ENCODE measurements at regions not wholly inside any gene's neighbourhood (a gene's known extent, or its start where the extent isn't known, plus 50 kb on each side); places are given as distances from the start of the nearest gene placed in this dataset.
"Not testable (repeated sequence)": the region's sequence is repeated elsewhere in the genome, so short reads cannot be mapped to it uniquely, and the experiment has no call there.

DNA sequence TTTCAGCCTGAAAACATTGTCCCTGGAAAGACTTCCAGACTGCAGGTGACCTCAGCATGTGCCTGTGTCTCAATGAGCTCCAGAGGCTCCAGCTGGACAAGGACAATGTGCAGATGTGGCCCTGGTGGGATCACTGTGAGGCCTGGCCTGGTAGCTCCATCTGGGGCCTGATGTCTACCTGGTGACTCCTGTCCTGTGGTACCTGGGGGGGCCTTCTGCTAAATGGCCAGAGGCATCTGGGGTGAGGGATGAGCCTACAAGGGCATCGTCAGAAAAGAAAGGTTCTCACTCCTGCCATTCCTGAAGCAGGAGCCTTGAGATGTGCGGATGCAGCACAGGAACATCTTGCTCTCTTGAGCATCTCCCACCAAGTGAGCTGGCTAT, 1494.0 kb upstream of the TPTE start:
- intact Hi-C loops (cut with DNase I; ENCODE audit: low total_unique reads); H3K36me3 ChIP-seq; H3K27me3 ChIP-seq; H3K4me3 ChIP-seq; H3K4me1 ChIP-seq; DNase-seq; H3K27ac ChIP-seq: not testable (repeated sequence)
- 21 to 80% (median 71%) methylated on average over 2 of the region's 2 CpGs for WGBS, 5 donors
- H3K9me3 ChIP-seq: peaks cover 0 to 21% (median 4%) of the 10 kb centered on the region in 4 donors

DNA sequence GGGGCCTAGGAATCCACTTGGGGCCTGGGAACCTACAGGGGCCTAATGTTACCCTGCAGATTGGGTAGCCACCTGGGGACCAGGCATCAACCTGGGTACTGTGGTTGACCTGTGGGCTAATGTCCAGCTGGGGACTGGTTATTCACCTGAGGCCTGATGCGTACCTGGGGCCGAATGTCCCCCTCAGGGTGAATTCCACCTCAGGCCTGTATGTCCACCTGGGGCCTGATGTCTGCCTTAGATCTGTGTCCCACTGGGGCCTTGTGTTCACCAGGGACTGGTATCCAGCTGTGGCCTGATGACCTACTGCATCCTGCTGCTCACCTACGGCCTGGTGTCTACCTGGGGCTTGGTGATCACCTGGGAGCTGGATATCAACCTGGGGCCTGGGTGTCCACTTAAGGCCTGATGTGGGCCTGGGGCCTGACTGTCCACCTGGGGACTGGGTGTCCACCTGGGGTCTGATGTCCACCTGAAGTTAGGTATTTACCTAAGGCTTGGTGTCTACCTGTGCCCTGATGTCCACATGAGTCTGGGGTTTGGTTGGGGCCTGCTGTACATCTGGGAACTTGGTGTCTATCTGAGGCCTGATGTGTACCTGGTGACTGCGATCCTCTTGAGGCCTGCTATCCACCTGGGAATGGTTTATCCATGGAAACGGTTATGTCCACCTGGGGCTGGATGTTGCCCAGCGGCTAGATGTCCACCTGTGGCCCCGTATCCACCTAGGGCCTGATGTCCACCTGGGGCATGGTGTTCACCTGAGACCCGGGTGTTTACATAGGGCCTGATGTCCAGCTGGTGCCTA, 1492.6 kb upstream of the TPTE start:
- H3K4me1 ChIP-seq; DNase-seq; H3K4me3 ChIP-seq; H3K27me3 ChIP-seq; H3K27ac ChIP-seq; intact Hi-C loops (cut with DNase I; ENCODE audit: low total_unique reads); H3K36me3 ChIP-seq: not testable (repeated sequence)
- peaks cover 0 to 21% (median 4%) of the 10 kb centered on the region in 4 donors for H3K9me3 ChIP-seq
- 69 to 81% (median 78%) methylated on average over 8 of the region's 8 CpGs for WGBS, 5 donors

DNA sequence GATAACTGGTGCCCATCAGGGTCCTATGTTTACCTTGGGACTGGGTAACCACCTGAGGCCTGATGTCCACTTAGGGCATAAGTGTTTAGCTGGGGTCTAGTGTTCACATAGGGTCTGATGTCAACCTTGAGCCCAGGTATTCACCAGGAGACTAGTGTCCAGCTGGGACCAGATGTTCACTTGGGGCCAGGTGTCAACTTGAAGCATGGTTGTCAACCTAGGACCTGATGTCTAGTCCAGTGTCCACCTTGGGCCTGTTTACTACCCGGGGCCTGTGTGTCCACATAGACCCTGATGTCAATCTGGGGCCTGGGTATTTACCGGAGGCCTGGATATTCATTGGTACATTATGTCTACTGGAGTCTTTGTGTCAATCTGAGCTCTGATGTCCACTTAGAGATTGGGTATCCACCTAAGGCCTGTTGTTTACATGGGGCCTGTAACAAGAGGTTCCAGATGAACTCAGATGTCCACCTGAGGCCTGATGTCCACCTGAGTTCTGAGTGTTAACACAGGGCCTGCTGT, 1491.2 kb upstream of the TPTE start:
- H3K36me3 ChIP-seq; DNase-seq; H3K4me3 ChIP-seq; H3K27me3 ChIP-seq; H3K4me1 ChIP-seq; H3K27ac ChIP-seq; intact Hi-C loops (cut with DNase I; ENCODE audit: low total_unique reads): not testable (repeated sequence)
- 56 to 80% (median 64%) methylated on average over 2 of the region's 2 CpGs for WGBS, 5 donors
- peaks cover 0 to 28% (median 4%) of the 10 kb centered on the region in 4 donors for H3K9me3 ChIP-seq

DNA sequence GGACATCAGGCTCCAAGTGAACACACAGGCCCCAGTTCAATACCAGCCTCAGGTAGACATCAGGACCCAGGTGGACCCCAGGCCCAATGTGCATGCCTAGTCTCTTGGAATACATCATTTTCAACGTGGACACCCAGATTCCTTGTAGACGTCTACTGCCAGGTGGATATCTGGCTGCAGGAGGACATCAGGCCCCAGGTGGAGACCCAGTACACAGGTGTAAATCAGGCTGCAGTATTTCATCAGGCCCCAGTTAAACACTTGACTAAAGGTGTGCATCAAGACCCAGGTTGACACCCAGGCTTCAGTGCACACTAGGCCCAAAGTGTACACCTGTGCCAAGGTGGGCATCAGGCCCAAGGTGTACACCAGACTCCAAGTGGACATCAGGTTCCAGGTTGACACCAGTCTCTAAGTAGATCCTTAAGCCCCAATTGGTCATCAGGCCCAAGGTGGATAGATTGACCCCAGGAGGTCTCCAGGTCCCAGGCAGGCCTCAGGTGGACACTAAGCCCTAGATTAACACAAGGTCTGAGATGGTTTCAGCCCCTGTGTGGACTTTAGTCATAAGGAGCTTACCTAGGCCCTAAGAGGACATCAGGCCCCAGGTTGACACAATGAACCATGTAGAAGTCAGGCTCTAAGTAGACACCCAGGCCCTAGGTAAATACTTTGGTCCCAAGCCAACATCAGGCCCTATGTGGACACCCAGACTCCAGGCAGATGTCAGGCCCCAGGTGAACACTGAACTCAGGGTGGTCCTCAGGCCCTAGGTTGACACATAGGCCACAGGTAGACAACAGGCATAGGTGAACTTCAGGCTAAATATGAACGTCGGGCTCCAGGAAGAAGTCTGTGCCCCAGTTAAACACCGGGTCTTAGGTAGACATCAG, 1489.7 kb upstream of the TPTE start:
- DNase-seq; H3K27me3 ChIP-seq; H3K36me3 ChIP-seq; intact Hi-C loops (cut with DNase I; ENCODE audit: low total_unique reads); H3K4me1 ChIP-seq; H3K27ac ChIP-seq; H3K4me3 ChIP-seq: not testable (repeated sequence)
- H3K9me3 ChIP-seq: peaks cover 0 to 34% (median 4%) of the 10 kb centered on the region in 4 donors
- WGBS, 5 donors: 60 to 100% (median 68%) methylated on average over 1 to 5 of the region's 5 CpGs

DNA sequence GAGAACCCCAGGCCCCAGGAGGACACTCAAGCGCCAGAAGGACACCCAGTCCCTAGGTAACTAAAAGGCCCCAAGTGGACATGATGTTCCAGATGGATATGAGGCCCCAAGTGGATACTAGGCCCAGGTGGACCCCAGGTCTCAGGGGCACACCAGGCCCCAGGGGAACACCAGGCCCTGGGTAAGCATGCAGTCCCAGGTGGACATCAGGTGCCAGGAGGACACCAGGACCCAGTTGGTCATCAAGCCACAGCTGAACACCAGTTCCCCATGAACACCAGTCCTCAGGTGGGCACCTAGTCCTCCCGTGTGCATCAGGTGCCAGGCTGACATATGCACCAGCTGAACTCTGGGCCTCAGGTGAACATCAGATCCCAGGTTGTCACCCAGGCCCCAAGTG, 1488.8 kb upstream of the TPTE start:
- H3K27ac ChIP-seq; H3K4me1 ChIP-seq; H3K4me3 ChIP-seq; H3K36me3 ChIP-seq; intact Hi-C loops (cut with DNase I; ENCODE audit: low total_unique reads); H3K27me3 ChIP-seq; DNase-seq: not testable (repeated sequence)
- H3K9me3 ChIP-seq: peaks cover 0 to 42% (median 4%) of the 10 kb centered on the region in 4 donors
- WGBS, 5 donors: no CpG with 5 or more reads among the region's 2 CpGs

DNA sequence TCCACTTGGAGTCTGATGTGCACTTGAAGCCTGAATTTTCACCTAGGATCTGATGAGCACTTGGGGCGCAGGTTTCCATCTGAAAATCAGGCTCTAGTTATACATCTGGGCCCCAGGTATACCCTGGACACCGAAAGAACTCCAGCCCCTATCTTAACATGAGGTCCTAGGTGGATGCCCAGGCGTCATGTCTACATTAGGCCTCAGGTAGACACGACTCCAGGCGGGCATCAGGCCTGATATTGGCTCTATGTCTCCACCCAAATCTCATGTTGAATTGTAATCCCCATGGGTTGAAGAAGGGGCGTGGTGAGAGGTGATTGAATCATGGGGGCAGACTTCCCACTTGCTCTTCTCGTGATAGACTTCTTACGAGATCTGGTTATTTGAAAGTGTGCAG, 1488.1 kb upstream of the TPTE start:
- intact Hi-C loops (cut with DNase I; ENCODE audit: low total_unique reads); H3K36me3 ChIP-seq; H3K27me3 ChIP-seq; H3K4me1 ChIP-seq; H3K27ac ChIP-seq; H3K4me3 ChIP-seq; DNase-seq: not testable (repeated sequence)
- WGBS, 5 donors: 58 to 65% (median 61%) methylated on average over 6 to 7 of the region's 8 CpGs
- H3K9me3 ChIP-seq: peaks cover 0 to 49% (median 3%) of the 10 kb centered on the region in 4 donors

DNA sequence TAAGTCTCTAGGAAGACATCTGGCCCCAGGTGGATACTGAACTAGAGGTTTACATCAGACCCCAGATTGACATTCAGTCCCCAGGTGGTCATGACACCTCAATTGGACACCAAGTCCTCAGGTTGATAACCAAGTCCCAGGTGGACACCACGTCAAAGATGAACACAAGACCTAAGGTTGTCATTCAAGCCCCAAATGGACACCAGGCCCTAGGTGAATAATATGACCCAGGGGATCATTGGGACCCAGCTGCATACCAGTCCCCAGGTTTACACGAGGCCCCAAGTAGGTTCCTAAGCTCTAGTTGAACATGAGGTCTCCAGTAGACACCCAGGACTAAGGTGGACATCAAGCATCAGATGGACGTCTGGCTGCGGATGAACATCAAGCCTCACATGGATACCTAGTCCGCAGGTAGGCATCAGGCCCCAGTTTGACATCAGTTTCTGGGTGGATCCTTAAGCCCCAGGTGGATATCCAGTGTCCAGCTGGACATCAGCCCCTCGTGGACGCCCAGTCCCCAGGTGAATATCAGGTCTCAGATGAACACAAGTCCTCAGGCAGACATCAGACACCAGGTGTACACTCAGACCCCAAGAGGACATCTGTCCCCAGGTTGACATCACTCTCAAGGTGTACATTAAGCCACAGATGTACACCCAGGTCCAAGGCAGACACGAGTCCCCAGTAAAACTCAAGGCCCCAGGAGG, 1486.7 kb upstream of the TPTE start:
- DNase-seq; H3K4me1 ChIP-seq; H3K27me3 ChIP-seq; H3K36me3 ChIP-seq; H3K4me3 ChIP-seq; intact Hi-C loops (cut with DNase I; ENCODE audit: low total_unique reads); H3K27ac ChIP-seq: not testable (repeated sequence)
- peaks cover 0 to 43% (median 2%) of the 10 kb centered on the region in 4 donors for H3K9me3 ChIP-seq
- 45 to 61% (median 54%) methylated on average over 3 to 4 of the region's 8 CpGs for WGBS, 5 donors

DNA sequence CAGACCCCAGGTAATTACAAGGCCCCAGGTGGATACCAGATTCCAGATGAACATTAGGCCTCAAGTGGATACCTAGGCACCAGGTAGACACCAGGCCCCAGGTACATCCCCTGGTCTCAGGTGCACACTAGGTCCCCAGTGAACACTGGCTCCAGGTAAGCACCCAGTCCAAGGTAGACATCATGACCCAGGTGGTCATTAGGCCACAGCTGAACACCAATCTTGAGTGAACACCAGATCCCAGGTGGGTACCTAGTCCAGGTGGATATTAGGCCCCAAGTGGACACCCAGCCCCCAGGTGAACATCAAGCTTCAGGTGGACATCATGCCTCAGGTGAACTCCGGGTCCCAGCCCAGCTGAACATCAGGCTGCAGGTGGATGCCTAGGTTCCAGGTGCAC, 1486.2 kb upstream of the TPTE start:
- H3K4me3 ChIP-seq; H3K4me1 ChIP-seq; H3K27ac ChIP-seq; DNase-seq; intact Hi-C loops (cut with DNase I; ENCODE audit: low total_unique reads); H3K36me3 ChIP-seq; H3K27me3 ChIP-seq: not testable (repeated sequence)
- H3K9me3 ChIP-seq: peaks cover 0 to 44% (median 5%) of the 10 kb centered on the region in 4 donors
- WGBS, 5 donors: 67 to 81% (median 80%) methylated on average over 1 of the region's 1 CpG; no CpG with 5 or more reads in 2 of the 5 donors

DNA sequence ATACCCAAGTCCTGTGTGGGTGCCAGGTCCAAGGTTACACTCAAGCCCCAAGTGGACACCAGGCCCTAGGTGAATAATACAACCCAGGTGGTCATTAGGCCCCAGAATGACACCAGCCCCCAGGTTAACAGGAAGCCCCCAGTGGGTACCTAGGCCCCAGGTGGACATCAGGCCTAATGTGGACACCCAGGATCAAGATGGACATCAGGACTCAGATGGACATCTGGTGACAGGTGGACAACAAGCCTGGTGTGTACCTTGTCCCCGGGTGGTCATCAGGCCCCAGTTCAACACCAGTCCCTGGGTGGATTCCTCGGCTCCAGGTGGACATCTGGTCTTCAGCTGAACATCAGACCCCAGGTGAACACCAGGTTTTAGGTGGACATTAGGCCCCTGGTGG, 1485.4 kb upstream of the TPTE start:
- H3K36me3 ChIP-seq; H3K27me3 ChIP-seq; intact Hi-C loops (cut with DNase I; ENCODE audit: low total_unique reads); H3K4me3 ChIP-seq; H3K27ac ChIP-seq; H3K4me1 ChIP-seq: not testable (repeated sequence)
- 64 to 100% methylated on average over 1 to 2 of the region's 2 CpGs; no CpG with 5 or more reads in 3 of the 5 donors for WGBS, 5 donors
- peak in 1 of 2 donors; percentile 25 for DNase-seq
- peaks cover 0 to 48% (median 10%) of the 10 kb centered on the region in 4 donors for H3K9me3 ChIP-seq

DNA sequence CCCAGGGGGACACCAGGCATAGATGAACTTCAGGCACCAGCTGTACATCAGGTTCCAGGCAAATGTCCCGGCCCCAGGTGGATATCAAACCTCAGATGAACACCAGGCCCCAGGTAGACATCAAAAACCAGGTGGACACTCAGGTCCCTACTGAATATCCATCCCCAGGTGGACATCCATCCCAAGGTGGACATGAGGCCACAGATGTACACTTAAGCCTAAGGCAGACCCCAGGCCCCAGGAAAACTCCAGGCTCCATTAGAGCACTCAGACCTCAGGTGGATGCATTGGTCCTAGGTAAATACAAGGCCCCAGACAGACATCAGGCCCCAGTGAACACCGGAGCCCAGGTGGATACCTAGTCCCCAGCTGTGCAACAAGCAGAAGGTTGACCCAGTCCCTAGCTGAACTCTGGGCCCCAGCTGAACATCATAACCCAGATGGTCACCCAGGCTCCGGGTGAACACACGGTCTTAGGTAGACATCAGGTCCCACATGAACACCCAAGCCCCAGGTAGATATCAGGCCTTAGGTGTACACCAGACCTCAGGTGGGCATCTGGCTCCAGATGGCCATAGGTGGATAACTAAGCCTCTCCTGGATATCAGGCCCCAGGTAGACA, 1484.3 kb upstream of the TPTE start:
- 0 to 83% (median 75%) methylated on average over 1 to 4 of the region's 4 CpGs; no CpG with 5 or more reads in 1 of the 5 donors for WGBS, 5 donors
- H3K9me3 ChIP-seq: peaks cover 0 to 60% (median 11%) of the 10 kb centered on the region in 4 donors
- H3K4me3 ChIP-seq; intact Hi-C loops (cut with DNase I; ENCODE audit: low total_unique reads); H3K27ac ChIP-seq; H3K36me3 ChIP-seq; H3K4me1 ChIP-seq; DNase-seq; H3K27me3 ChIP-seq: not testable (repeated sequence)

Measured in stomach (tissue), 8 donors.